ENCODE measurements at regions not wholly inside any gene's neighbourhood (a gene's known extent, or its start where the extent isn't known, plus 50 kb on each side); places are given as distances from the start of the nearest gene placed in this dataset.

GRCh38 chr1:191348328-191348727 is 809.9 kb upstream of the RGS18 start:
- Histone ChIP-seq H3K4me1 (ENCODE audit: control insufficient read depth, insufficient read depth, low read length) (no peaks in the 10 kb centered on the region), H3K36me3 (ENCODE audit: insufficient read depth, low read length) (no peaks in the 10 kb centered on the region), H3K9me3 (replicated peaks; ENCODE audit: low read length) (no peaks in the 10 kb centered on the region), H3K27me3 (ENCODE audit: control insufficient read depth, insufficient read depth, low read length) (no peaks in the 10 kb centered on the region), H3K4me2 (ENCODE audit: low read length) (no peak overlapping the region), H3K9ac (ENCODE audit: low read depth, low read length) (no peak overlapping the region), H3K4me3 (ENCODE audit: low read length) (no peak overlapping the region)

- Histone ChIP-seq H3K4me1 (ENCODE audit: control insufficient read depth, insufficient read depth, low read length) (no peaks in the 10 kb centered on the region), H3K27me3 (ENCODE audit: control insufficient read depth, insufficient read depth, low read length) (no peaks in the 10 kb centered on the region), H3K36me3 (ENCODE audit: insufficient read depth, low read length) (no peaks in the 10 kb centered on the region), H3K9ac (ENCODE audit: low read depth, low read length) (no peak overlapping the region), H3K4me3 (ENCODE audit: low read length) (no peak overlapping the region), H3K9me3 (replicated peaks; ENCODE audit: low read length) (no peaks in the 10 kb centered on the region), H3K4me2 (ENCODE audit: low read length) (no peak overlapping the region)
Observed at GRCh38 chr1:191350938-191351337, 807.3 kb upstream of the RGS18 start.

- no peak overlapping the region for H3K4me3 ChIP-seq (ENCODE audit: low read length)
- H3K9ac ChIP-seq (ENCODE audit: low read depth, low read length), result no peak overlapping the region
- H3K27me3 ChIP-seq (ENCODE audit: control insufficient read depth, insufficient read depth, low read length), result no peaks in the 10 kb centered on the region
- no peaks in the 10 kb centered on the region for H3K36me3 ChIP-seq (ENCODE audit: insufficient read depth, low read length)
- H3K4me1 ChIP-seq (ENCODE audit: control insufficient read depth, insufficient read depth, low read length), result no peaks in the 10 kb centered on the region
- H3K4me2 ChIP-seq (ENCODE audit: low read length), result no peak overlapping the region
- peaks cover 3% of the 10 kb centered on the region for H3K9me3 ChIP-seq (replicated peaks; ENCODE audit: low read length)
Observed at GRCh38 chr1:191358724-191359123, 799.5 kb upstream of the RGS18 start.

- Histone ChIP-seq H3K9ac (ENCODE audit: low read depth, low read length) (no peak overlapping the region), H3K27me3 (ENCODE audit: control insufficient read depth, insufficient read depth, low read length) (no peaks in the 10 kb centered on the region), H3K36me3 (ENCODE audit: insufficient read depth, low read length) (no peaks in the 10 kb centered on the region)
Observed at GRCh38 chr1:191366686-191367085, 791.6 kb upstream of the RGS18 start.

GRCh38 chr1:191368891-191369654 is 789.2 kb upstream of the RGS18 start:
- Histone ChIP-seq H3K9me3 (replicated peaks; ENCODE audit: low read length) (no peaks in the 10 kb centered on the region), H3K4me2 (ENCODE audit: low read length) (no peak overlapping the region), H3K4me1 (ENCODE audit: control insufficient read depth, insufficient read depth, low read length) (no peaks in the 10 kb centered on the region), H3K36me3 (ENCODE audit: insufficient read depth, low read length) (no peaks in the 10 kb centered on the region), H3K9ac (ENCODE audit: low read depth, low read length) (no peak overlapping the region), H3K4me3 (ENCODE audit: low read length) (no peak overlapping the region), H3K27me3 (ENCODE audit: control insufficient read depth, insufficient read depth, low read length) (no peaks in the 10 kb centered on the region)

More at GRCh38 chr1:191366686-191367085, 791.6 kb upstream of the RGS18 start:
- Histone ChIP-seq H3K4me3 (ENCODE audit: low read length) (no peak overlapping the region), H3K9me3 (replicated peaks; ENCODE audit: low read length) (no peaks in the 10 kb centered on the region), H3K4me1 (ENCODE audit: control insufficient read depth, insufficient read depth, low read length) (no peaks in the 10 kb centered on the region), H3K4me2 (ENCODE audit: low read length) (no peak overlapping the region)

GRCh38 chr1:191371626-191372025 is 786.6 kb upstream of the RGS18 start:
- Histone ChIP-seq H3K4me1 (ENCODE audit: control insufficient read depth, insufficient read depth, low read length) (no peaks in the 10 kb centered on the region), H3K9ac (ENCODE audit: low read depth, low read length) (no peak overlapping the region), H3K9me3 (replicated peaks; ENCODE audit: low read length) (no peaks in the 10 kb centered on the region), H3K4me2 (ENCODE audit: low read length) (no peak overlapping the region), H3K36me3 (ENCODE audit: insufficient read depth, low read length) (no peaks in the 10 kb centered on the region), H3K4me3 (ENCODE audit: low read length) (no peak overlapping the region), H3K27me3 (ENCODE audit: control insufficient read depth, insufficient read depth, low read length) (no peaks in the 10 kb centered on the region)

GRCh38 chr1:191388283-191388682 is 770.0 kb upstream of the RGS18 start:
- Histone ChIP-seq H3K4me1 (ENCODE audit: control insufficient read depth, insufficient read depth, low read length) (no peaks in the 10 kb centered on the region), H3K9me3 (replicated peaks; ENCODE audit: low read length) (no peaks in the 10 kb centered on the region), H3K36me3 (ENCODE audit: insufficient read depth, low read length) (no peaks in the 10 kb centered on the region), H3K4me3 (ENCODE audit: low read length) (no peak overlapping the region), H3K4me2 (ENCODE audit: low read length) (no peak overlapping the region), H3K27me3 (ENCODE audit: control insufficient read depth, insufficient read depth, low read length) (no peaks in the 10 kb centered on the region), H3K9ac (ENCODE audit: low read depth, low read length) (no peak overlapping the region)

- H3K27me3 ChIP-seq (ENCODE audit: control insufficient read depth, insufficient read depth, low read length), result no peaks in the 10 kb centered on the region
- no peak overlapping the region for H3K4me2 ChIP-seq (ENCODE audit: low read length)
- no peaks in the 10 kb centered on the region for H3K9me3 ChIP-seq (replicated peaks; ENCODE audit: low read length)
- no peaks in the 10 kb centered on the region for H3K36me3 ChIP-seq (ENCODE audit: insufficient read depth, low read length)
- no peak overlapping the region for H3K9ac ChIP-seq (ENCODE audit: low read depth, low read length)
- H3K4me3 ChIP-seq (ENCODE audit: low read length), result no peak overlapping the region
- no peaks in the 10 kb centered on the region for H3K4me1 ChIP-seq (ENCODE audit: control insufficient read depth, insufficient read depth, low read length)
Observed at GRCh38 chr1:191396622-191397021, 761.6 kb upstream of the RGS18 start.

GRCh38 chr1:191398551-191398950 is 759.7 kb upstream of the RGS18 start:
- H3K27me3 ChIP-seq (ENCODE audit: control insufficient read depth, insufficient read depth, low read length), result no peaks in the 10 kb centered on the region
- H3K9me3 ChIP-seq (replicated peaks; ENCODE audit: low read length), result no peaks in the 10 kb centered on the region
- H3K9ac ChIP-seq (ENCODE audit: low read depth, low read length), result no peak overlapping the region
- no peak overlapping the region for H3K4me2 ChIP-seq (ENCODE audit: low read length)
- H3K36me3 ChIP-seq (ENCODE audit: insufficient read depth, low read length), result no peaks in the 10 kb centered on the region
- no peak overlapping the region for H3K4me3 ChIP-seq (ENCODE audit: low read length)
- no peaks in the 10 kb centered on the region for H3K4me1 ChIP-seq (ENCODE audit: control insufficient read depth, insufficient read depth, low read length)

- no peak overlapping the region for H3K4me3 ChIP-seq (ENCODE audit: low read length)
- no peaks in the 10 kb centered on the region for H3K4me1 ChIP-seq (ENCODE audit: control insufficient read depth, insufficient read depth, low read length)
- H3K9me3 ChIP-seq (replicated peaks; ENCODE audit: low read length), result no peaks in the 10 kb centered on the region
- H3K36me3 ChIP-seq (ENCODE audit: insufficient read depth, low read length), result no peaks in the 10 kb centered on the region
- H3K4me2 ChIP-seq (ENCODE audit: low read length), result no peak overlapping the region
- no peak overlapping the region for H3K9ac ChIP-seq (ENCODE audit: low read depth, low read length)
- H3K27me3 ChIP-seq (ENCODE audit: control insufficient read depth, insufficient read depth, low read length), result no peaks in the 10 kb centered on the region
Observed at GRCh38 chr1:191405417-191405816, 752.8 kb upstream of the RGS18 start.

GRCh38 chr1:191414981-191415640 is 743.2 kb upstream of the RGS18 start:
- no peak overlapping the region for H3K4me3 ChIP-seq (ENCODE audit: low read length)
- H3K9ac ChIP-seq (ENCODE audit: low read depth, low read length), result no peak overlapping the region
- no peaks in the 10 kb centered on the region for H3K36me3 ChIP-seq (ENCODE audit: insufficient read depth, low read length)
- no peaks in the 10 kb centered on the region for H3K27me3 ChIP-seq (ENCODE audit: control insufficient read depth, insufficient read depth, low read length)
- H3K4me2 ChIP-seq (ENCODE audit: low read length), result no peak overlapping the region
- H3K4me1 ChIP-seq (ENCODE audit: control insufficient read depth, insufficient read depth, low read length), result no peaks in the 10 kb centered on the region
- H3K9me3 ChIP-seq (replicated peaks; ENCODE audit: low read length), result no peaks in the 10 kb centered on the region

GRCh38 chr1:191419842-191420241 is 738.4 kb upstream of the RGS18 start:
- H3K9me3 ChIP-seq (replicated peaks; ENCODE audit: low read length), result no peaks in the 10 kb centered on the region
- H3K36me3 ChIP-seq (ENCODE audit: insufficient read depth, low read length), result no peaks in the 10 kb centered on the region
- H3K9ac ChIP-seq (ENCODE audit: low read depth, low read length), result no peak overlapping the region
- no peaks in the 10 kb centered on the region for H3K27me3 ChIP-seq (ENCODE audit: control insufficient read depth, insufficient read depth, low read length)
- no peak overlapping the region for H3K4me3 ChIP-seq (ENCODE audit: low read length)
- no peak overlapping the region for H3K4me2 ChIP-seq (ENCODE audit: low read length)
- H3K4me1 ChIP-seq (ENCODE audit: control insufficient read depth, insufficient read depth, low read length), result no peaks in the 10 kb centered on the region

All from skeletal muscle satellite cell (primary cell).